NCI-H345 treated with DMSO at 0.1 percent for 48 hours (cell line): ENCODE measurements at regions not wholly inside any gene's neighbourhood (a gene's known extent, or its start where the extent isn't known, plus 50 kb on each side); places are given as distances from the start of the nearest gene placed in this dataset.

Source experiments
- DNase-seq: peaks from one replicate; lab custom pipeline; 2025; ENCODE audit not compliant: unreplicated experiment; lab: John Stamatoyannopoulos, UW

- DNase-seq = no peak
Measured at GRCh38 chr12:93042684-93043083, 113.6 kb upstream of the EEA1 start.

GRCh38 chr12:93043192-93043876, 114.2 kb upstream of the EEA1 start:
- no peak for DNase-seq

- DNase-seq = no peak
Measured at GRCh38 chr12:93043877-93044209, 114.7 kb upstream of the EEA1 start.

GRCh38 chr12:93047118-93047517, 118.0 kb upstream of the EEA1 start:
- no peak for DNase-seq

- DNase-seq = no peak
Measured at GRCh38 chr12:93048656-93049055, 119.6 kb upstream of the EEA1 start.

- no peak for DNase-seq
Measured at GRCh38 chr12:93050026-93050747, 121.1 kb upstream of the EEA1 start.

- no peak for DNase-seq
Measured at GRCh38 chr12:93050748-93051081, 121.6 kb upstream of the EEA1 start.

GRCh38 chr12:93054021-93054420, 124.9 kb upstream of the EEA1 start:
- no peak for DNase-seq

- DNase-seq = no peak
Measured at GRCh38 chr12:93055221-93055620, 126.1 kb upstream of the EEA1 start.

- DNase-seq = no peak
Measured at GRCh38 chr12:93056971-93057535, 128.0 kb upstream of the EEA1 start.

GRCh38 chr12:93058280-93058679, 129.2 kb upstream of the EEA1 start:
- DNase-seq = no peak

GRCh38 chr12:93059288-93059687, 130.2 kb upstream of the EEA1 start:
- DNase-seq = no peak

GRCh38 chr12:93059925-93060665, 131.0 kb upstream of the EEA1 start:
- no peak for DNase-seq

GRCh38 chr12:93060666-93061472, 131.8 kb upstream of the EEA1 start:
- no peak for DNase-seq

- DNase-seq = no peak
Measured at GRCh38 chr12:93061473-93062419, 132.7 kb upstream of the EEA1 start.

- no peak for DNase-seq
Measured at GRCh38 chr12:93065896-93066295, 136.8 kb upstream of the EEA1 start.

- DNase-seq = no peak
Measured at GRCh38 chr12:93072340-93072739, 143.2 kb upstream of the EEA1 start.

- no peak for DNase-seq
Measured at GRCh38 chr12:93073324-93073723, 144.2 kb upstream of the EEA1 start.

- DNase-seq = no peak
Measured at GRCh38 chr12:93078059-93078458, 149.0 kb upstream of the EEA1 start.

GRCh38 chr12:93078577-93078976, 149.5 kb upstream of the EEA1 start:
- DNase-seq = no peak
